ENCODE measurements at regions not wholly inside any gene's neighbourhood (a gene's known extent, or its start where the extent isn't known, plus 50 kb on each side); places are given as distances from the start of the nearest gene placed in this dataset.

DNA sequence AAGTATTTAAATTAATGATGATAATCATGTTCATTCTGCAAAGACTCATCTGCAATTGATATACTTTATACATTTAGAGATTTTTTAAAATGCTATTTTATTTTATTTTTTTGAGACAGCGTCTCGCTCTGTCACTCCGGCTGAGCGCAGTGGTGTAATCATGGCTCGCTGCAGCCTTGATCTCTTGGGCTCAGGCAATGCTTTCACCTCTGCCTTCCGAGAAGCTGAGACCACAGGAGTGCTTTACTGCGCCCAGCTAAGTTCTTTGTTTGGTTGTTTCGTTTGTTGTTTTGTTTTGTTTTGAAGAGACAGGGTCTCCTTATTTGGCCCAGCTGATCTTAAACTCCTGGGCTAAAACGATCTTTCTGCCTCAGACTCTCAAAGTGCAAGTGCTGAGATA lies 1541.0 kb downstream of the PCDH7 start:
- Mint-ChIP-seq H3K4me1 (ENCODE audit: low read depth) (no peaks in the 10 kb centered on the region), H3K36me3 (ENCODE audit: low read depth) (no peaks in the 10 kb centered on the region), H3K27ac (no peak overlapping the region), H3K4me3 (no peak overlapping the region), H3K27me3 (no peaks in the 10 kb centered on the region), H3K9me3 (peaks cover 9% of the 10 kb centered on the region)
- H3K4me3 ChIP-seq (ENCODE audit: low read length), result no peak overlapping the region
- no peaks in the 10 kb centered on the region for H3K36me3 ChIP-seq (ENCODE audit: insufficient read depth, low read length)
- intact Hi-C loops (cut with DNase I, micrococcal nuclease), result no loop called here
- POLR2A ChIA-PET, result no interaction called here
- no peaks in the 10 kb centered on the region for H3K27me3 ChIP-seq (ENCODE audit: control insufficient read depth in 1 of 2, insufficient read depth in 2 of 2, low read length in 2 of 2)
- ATAC-seq (ENCODE audit: poor library complexity) (no peak), DNase-seq (no peak)
- CTCF ChIA-PET, result no interaction called here
- no peaks in the 10 kb centered on the region for H3K4me1 ChIP-seq (ENCODE audit: insufficient read depth, low read length)
- H3K9me3 ChIP-seq (ENCODE audit: control insufficient read depth in 1 of 2, insufficient read depth in 1 of 2, low read length in 2 of 2), result peaks cover 0 to 3% of the 10 kb centered on the region in 2 experiments
- H3K27ac ChIP-seq (ENCODE audit: low read depth in 1 of 2, low read length in 2 of 2), result no peak overlapping the region
- TF ChIP-seq, protein P1, sequence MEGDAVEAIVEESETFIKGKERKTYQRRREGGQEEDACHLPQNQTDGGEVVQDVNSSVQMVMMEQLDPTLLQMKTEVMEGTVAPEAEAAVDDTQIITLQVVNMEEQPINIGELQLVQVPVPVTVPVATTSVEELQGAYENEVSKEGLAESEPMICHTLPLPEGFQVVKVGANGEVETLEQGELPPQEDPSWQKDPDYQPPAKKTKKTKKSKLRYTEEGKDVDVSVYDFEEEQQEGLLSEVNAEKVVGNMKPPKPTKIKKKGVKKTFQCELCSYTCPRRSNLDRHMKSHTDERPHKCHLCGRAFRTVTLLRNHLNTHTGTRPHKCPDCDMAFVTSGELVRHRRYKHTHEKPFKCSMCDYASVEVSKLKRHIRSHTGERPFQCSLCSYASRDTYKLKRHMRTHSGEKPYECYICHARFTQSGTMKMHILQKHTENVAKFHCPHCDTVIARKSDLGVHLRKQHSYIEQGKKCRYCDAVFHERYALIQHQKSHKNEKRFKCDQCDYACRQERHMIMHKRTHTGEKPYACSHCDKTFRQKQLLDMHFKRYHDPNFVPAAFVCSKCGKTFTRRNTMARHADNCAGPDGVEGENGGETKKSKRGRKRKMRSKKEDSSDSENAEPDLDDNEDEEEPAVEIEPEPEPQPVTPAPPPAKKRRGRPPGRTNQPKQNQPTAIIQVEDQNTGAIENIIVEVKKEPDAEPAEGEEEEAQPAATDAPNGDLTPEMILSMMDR (IDR thresholded peaks at IDR 0.05), result no peak

DNA sequence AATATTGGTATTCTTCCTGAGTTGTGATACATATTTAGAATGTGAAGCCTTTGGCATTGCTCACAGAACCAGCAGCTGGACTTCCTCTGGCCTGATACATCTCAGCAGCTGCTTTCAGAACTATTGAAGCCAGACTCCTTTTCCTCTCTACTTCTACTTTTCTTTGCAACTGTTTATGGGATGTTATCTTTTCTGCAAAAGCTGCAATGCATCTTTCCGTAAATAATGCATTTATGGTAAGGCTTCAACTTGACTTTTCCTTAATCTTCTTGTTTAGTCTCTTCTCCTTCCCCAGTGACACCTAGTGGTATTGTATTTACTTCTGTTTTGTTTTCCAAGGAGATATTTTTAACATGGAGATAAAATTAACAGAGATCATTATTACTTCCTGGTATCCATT lies 1548.7 kb downstream of the PCDH7 start:
- ChIA-PET CTCF (no interaction called here), POLR2A (no interaction called here)
- Histone ChIP-seq H3K4me3 (ENCODE audit: low read length) (no peak overlapping the region), H3K36me3 (ENCODE audit: insufficient read depth, low read length) (no peaks in the 10 kb centered on the region), H3K27ac (ENCODE audit: low read depth in 1 of 2, low read length in 2 of 2) (no peak overlapping the region), H3K4me1 (ENCODE audit: insufficient read depth, low read length) (no peaks in the 10 kb centered on the region), H3K9me3 (ENCODE audit: control insufficient read depth in 1 of 2, insufficient read depth in 1 of 2, low read length in 2 of 2) (peaks cover 0 to 8% of the 10 kb centered on the region in 2 experiments), H3K27me3 (ENCODE audit: control insufficient read depth in 1 of 2, insufficient read depth in 2 of 2, low read length in 2 of 2) (no peaks in the 10 kb centered on the region)
- DNase-seq (no peak), ATAC-seq (ENCODE audit: poor library complexity) (no peak)
- TF ChIP-seq, protein P1 (IDR thresholded peaks at IDR 0.05), result no peak
- no peaks in the 10 kb centered on the region for H3K36me3 Mint-ChIP-seq (ENCODE audit: low read depth)
- no peaks in the 10 kb centered on the region for H3K4me1 Mint-ChIP-seq (ENCODE audit: low read depth)
- no peaks in the 10 kb centered on the region for H3K27me3 Mint-ChIP-seq
- peaks cover 17% of the 10 kb centered on the region for H3K9me3 Mint-ChIP-seq
- no peak overlapping the region for H3K27ac Mint-ChIP-seq
- no peak overlapping the region for H3K4me3 Mint-ChIP-seq
- intact Hi-C loops (cut with DNase I, micrococcal nuclease), result no loop called here

DNA sequence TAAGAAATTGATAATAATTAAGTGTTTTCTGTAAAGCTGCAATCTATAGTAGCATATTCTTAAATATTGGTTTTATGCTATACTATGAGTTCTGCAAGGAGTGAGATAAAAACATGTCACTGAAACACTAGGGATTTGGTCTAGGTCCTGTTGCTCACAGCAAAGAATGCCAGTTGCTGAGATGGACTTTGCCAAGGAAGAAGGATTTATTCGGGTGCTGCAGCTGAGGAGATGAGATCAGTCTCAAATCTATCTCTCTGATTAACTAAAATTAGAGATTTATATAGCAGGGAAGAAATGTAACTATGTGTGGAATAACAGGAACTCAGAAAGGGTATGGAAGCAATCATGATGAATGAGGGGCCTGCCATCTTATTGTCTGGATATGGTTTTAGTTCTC lies 1569.9 kb downstream of the PCDH7 start:
- ATAC-seq (ENCODE audit: poor library complexity) (no peak), DNase-seq (no peak)
- Mint-ChIP-seq H3K36me3 (ENCODE audit: low read depth) (no peaks in the 10 kb centered on the region), H3K27me3 (no peaks in the 10 kb centered on the region), H3K4me1 (ENCODE audit: low read depth) (no peaks in the 10 kb centered on the region), H3K4me3 (no peak overlapping the region), H3K27ac (no peak overlapping the region), H3K9me3 (peaks cover 11% of the 10 kb centered on the region)
- no peaks in the 10 kb centered on the region for H3K36me3 ChIP-seq (ENCODE audit: insufficient read depth, low read length)
- no peaks in the 10 kb centered on the region for H3K9me3 ChIP-seq (ENCODE audit: control insufficient read depth in 1 of 2, insufficient read depth in 1 of 2, low read length in 2 of 2)
- TF ChIP-seq, protein P1 (IDR thresholded peaks at IDR 0.05), result no peak
- ChIA-PET CTCF (no interaction called here), POLR2A (no interaction called here)
- no peak overlapping the region for H3K27ac ChIP-seq (ENCODE audit: low read depth in 1 of 2, low read length in 2 of 2)
- H3K4me3 ChIP-seq (ENCODE audit: low read length), result no peak overlapping the region
- no peaks in the 10 kb centered on the region for H3K27me3 ChIP-seq (ENCODE audit: control insufficient read depth in 1 of 2, insufficient read depth in 2 of 2, low read length in 2 of 2)
- intact Hi-C loops (cut with DNase I, micrococcal nuclease), result no loop called here
- no peaks in the 10 kb centered on the region for H3K4me1 ChIP-seq (ENCODE audit: insufficient read depth, low read length)
